ENCODE measurements at regions not wholly inside any gene's neighbourhood (a gene's known extent, or its start where the extent isn't known, plus 50 kb on each side); places are given as distances from the start of the nearest gene placed in this dataset.

DNA sequence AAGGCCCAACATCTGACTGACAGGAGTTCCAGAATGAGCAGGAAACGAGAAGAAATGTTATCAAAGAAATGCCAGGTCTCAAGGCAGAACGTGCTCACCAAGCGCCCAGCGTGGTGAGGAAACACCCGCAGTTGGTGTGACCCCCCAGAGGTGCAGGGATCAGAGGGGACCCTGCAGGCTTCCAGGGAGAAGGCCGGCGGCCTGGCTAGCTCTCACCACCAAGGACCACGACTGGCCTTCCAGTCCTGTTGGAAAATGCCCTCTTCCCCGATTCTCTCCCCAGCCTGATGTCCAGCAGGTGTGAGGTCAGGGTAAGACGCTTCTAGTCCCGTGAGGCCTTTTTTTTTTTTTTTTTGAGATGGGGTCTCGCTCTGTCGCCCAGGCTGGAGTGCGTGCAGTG is 189.1 kb downstream of the IGLL1 start:
- Histone ChIP-seq H3K4me1 (no peaks in the 10 kb centered on the region), H3K27me3 (ENCODE audit: low read depth) (no peaks in the 10 kb centered on the region), H3K4me3 (no peak overlapping the region), H3K36me3 (replicated peaks) (no peaks in the 10 kb centered on the region), H3K9me3 (no peaks in the 10 kb centered on the region)
- no peak for DNase-seq (ENCODE audit: low spot score in 2 of 2)
- in situ Hi-C loops (cut with MboI; ENCODE audit: low sequenced_read_pairs): no loop called here

GRCh38 chr22:23389271-23390071 is 190.6 kb downstream of the IGLL1 start:
- H3K27me3 ChIP-seq (ENCODE audit: low read depth): no peaks in the 10 kb centered on the region
- no peak overlapping the region for H3K4me3 ChIP-seq
- no peaks in the 10 kb centered on the region for H3K4me1 ChIP-seq
- no peaks in the 10 kb centered on the region for H3K36me3 ChIP-seq (replicated peaks)
- in situ Hi-C loops (cut with MboI; ENCODE audit: low sequenced_read_pairs): loop anchor here (5.0 kb wide), 1 partner anchor 67 kb away; no protein-coding TSS in a partner anchor
- DNase-seq (ENCODE audit: low spot score in 2 of 2): no peak
- no peaks in the 10 kb centered on the region for H3K9me3 ChIP-seq

GRCh38 chr22:23388517-23388890 is 191.6 kb downstream of the IGLL1 start:
- in situ Hi-C loops (cut with MboI; ENCODE audit: low sequenced_read_pairs): loop anchor here (5.0 kb wide), 1 partner anchor 66 kb away; no protein-coding TSS in a partner anchor
- H3K9me3 ChIP-seq: no peaks in the 10 kb centered on the region
- no peaks in the 10 kb centered on the region for H3K36me3 ChIP-seq (replicated peaks)
- no peak overlapping the region for H3K4me3 ChIP-seq
- H3K4me1 ChIP-seq: no peaks in the 10 kb centered on the region
- H3K27me3 ChIP-seq (ENCODE audit: low read depth): no peaks in the 10 kb centered on the region
- no peak for DNase-seq (ENCODE audit: low spot score in 2 of 2)

GRCh38 chr22:23387827-23388516 is 192.1 kb downstream of the IGLL1 start:
- Histone ChIP-seq H3K4me3 (no peak overlapping the region), H3K27me3 (ENCODE audit: low read depth) (no peaks in the 10 kb centered on the region), H3K4me1 (no peaks in the 10 kb centered on the region), H3K36me3 (replicated peaks) (no peaks in the 10 kb centered on the region), H3K9me3 (no peaks in the 10 kb centered on the region)
- no peak for DNase-seq (ENCODE audit: low spot score in 2 of 2)
- in situ Hi-C loops (cut with MboI; ENCODE audit: low sequenced_read_pairs): loop anchor here (5.0 kb wide), 1 partner anchor 66 kb away; no protein-coding TSS in a partner anchor

DNA sequence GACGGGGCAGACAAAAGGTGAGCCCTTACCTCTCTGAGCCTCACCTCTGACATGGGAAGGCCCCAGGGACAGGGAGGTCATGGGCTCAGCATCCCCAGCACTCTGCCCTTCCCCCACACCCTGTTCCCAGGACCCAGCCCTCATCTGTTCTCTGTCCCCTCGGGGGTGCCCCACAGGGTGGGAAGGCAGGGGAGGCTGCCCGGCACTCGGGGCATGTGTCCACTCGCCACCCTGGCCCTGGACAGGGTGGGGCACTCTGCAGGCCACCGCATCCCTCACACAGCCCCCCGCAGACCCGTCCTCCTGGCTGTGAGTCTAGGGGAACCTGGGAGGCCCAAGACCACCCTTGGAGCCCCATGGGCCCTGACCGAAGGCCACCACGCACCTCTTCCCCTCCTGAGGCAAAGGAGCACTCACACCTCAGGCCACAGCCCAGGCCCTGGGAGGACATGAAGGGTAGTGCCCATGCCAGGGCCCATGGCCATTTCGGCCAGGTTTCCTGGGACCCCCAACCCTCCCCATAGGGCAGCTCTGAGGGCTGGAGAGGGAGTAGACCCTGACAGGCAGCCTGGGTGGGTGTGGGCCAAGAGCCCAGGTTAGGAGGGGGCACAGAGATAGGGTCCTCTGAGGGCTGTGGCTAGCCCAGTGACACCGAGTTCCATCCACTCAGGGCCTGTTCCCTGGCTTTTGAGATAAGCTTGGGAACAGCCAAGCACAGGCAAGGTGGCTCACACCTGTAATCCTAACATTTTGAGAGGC is 193.1 kb downstream of the IGLL1 start:
- Histone ChIP-seq H3K4me3 (no peak overlapping the region), H3K36me3 (replicated peaks) (no peaks in the 10 kb centered on the region), H3K9me3 (no peaks in the 10 kb centered on the region), H3K4me1 (no peaks in the 10 kb centered on the region), H3K27me3 (ENCODE audit: low read depth) (no peaks in the 10 kb centered on the region)
- in situ Hi-C loops (cut with MboI; ENCODE audit: low sequenced_read_pairs): loop anchor here (5.0 kb wide), 1 partner anchor 65 kb away; no protein-coding TSS in a partner anchor
- DNase-seq (ENCODE audit: low spot score in 2 of 2): no peak

- in situ Hi-C loops (cut with MboI; ENCODE audit: low sequenced_read_pairs): loop anchor here (5.0 kb wide), 1 partner anchor 64 kb away; no protein-coding TSS in a partner anchor
- no peaks in the 10 kb centered on the region for H3K27me3 ChIP-seq (ENCODE audit: low read depth)
- H3K4me3 ChIP-seq: no peak overlapping the region
- H3K36me3 ChIP-seq (replicated peaks): no peaks in the 10 kb centered on the region
- H3K9me3 ChIP-seq: no peaks in the 10 kb centered on the region
- peak; percentile 55 to 92 for DNase-seq (ENCODE audit: low spot score in 2 of 2)
- no peaks in the 10 kb centered on the region for H3K4me1 ChIP-seq
Observed at GRCh38 chr22:23385678-23386631, 194.1 kb downstream of the IGLL1 start.

- no peaks in the 10 kb centered on the region for H3K9me3 ChIP-seq
- no peaks in the 10 kb centered on the region for H3K27me3 ChIP-seq (ENCODE audit: low read depth)
- no peak overlapping the region for H3K4me3 ChIP-seq
- DNase-seq (ENCODE audit: low spot score in 2 of 2): no peak
- in situ Hi-C loops (cut with MboI; ENCODE audit: low sequenced_read_pairs): loop anchor here (5.0 kb wide), 1 partner anchor 63 kb away; no protein-coding TSS in a partner anchor
- H3K36me3 ChIP-seq (replicated peaks): no peaks in the 10 kb centered on the region
- no peaks in the 10 kb centered on the region for H3K4me1 ChIP-seq
Observed at GRCh38 chr22:23384923-23385677, 195.0 kb downstream of the IGLL1 start.

DNA sequence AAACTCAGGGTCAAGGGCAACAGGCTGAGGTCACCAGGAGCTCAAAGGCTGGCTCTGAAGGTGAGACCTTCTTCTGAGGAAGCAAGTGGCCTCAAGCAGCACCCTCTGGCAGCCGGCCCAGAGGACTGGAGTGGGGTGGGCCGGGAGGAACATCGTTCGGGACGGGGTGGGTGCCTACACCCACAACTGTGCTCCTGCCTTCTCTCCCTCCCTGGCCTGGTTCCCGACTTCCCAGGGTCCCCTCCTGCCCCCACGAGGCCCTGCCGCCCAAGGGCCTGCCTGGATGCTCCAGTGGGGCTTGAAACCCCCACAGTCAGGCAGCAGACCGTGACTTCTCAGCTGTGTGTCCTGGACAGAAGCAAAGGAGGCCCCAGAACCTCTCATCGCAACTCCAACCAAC is 195.7 kb downstream of the IGLL1 start:
- no peak overlapping the region for H3K4me3 ChIP-seq
- no peaks in the 10 kb centered on the region for H3K27me3 ChIP-seq (ENCODE audit: low read depth)
- in situ Hi-C loops (cut with MboI; ENCODE audit: low sequenced_read_pairs): no loop called here

DNA sequence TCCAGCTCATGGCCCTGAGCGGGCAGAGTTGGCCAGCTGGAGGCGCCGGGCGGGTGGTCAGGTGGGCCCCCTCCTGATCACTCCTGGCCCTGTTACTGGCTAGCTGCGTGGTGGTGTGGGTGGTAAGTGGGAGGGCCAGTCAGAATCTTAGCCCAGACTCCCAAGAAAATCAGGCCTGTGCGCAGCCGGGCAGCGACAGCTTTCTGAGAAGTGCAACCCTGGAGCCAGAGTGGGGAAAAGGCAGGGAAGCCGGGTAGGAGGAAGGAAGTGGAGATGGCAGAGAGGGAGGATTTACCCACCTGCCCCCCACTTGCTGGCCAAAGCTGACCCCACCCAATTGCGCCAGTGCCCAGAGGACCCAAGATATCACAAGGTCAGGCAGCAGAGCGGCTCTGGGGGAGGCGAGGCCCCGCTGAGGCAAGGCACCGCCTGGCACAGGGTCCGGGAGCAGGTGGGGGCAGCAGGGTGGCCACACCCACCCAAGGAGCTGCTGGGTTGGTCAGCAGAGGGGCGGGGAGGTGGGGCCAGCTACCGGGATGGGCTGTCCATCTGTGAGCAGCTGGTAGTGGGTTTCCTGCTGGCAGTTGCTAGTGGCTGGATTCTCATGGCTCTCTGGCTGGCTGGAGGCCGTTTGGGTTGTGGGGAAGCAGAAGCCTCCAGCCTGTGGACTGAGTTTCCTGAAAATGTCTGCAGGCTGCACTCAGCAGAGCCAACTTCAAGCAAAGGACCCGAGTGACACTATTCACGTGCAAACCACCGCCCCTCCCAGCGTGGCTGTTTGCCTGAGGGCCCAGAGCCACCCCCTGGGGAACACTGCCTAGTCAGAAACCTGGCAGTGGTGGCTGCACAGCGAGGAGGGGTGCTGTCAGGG is 196.4 kb downstream of the IGLL1 start:
- H3K4me3 ChIP-seq: no peak overlapping the region
- in situ Hi-C loops (cut with MboI; ENCODE audit: low sequenced_read_pairs): no loop called here

More for the DNA sequence above, 195.7 kb downstream of the IGLL1 start:
- DNase-seq (ENCODE audit: low spot score in 2 of 2): no peak
- no peaks in the 10 kb centered on the region for H3K36me3 ChIP-seq (replicated peaks)
- H3K4me1 ChIP-seq: no peaks in the 10 kb centered on the region
- no peaks in the 10 kb centered on the region for H3K9me3 ChIP-seq

GRCh38 chr22:23382428-23383218 is 197.5 kb downstream of the IGLL1 start:
- Histone ChIP-seq H3K4me3 (no peak overlapping the region), H3K4me1 (no peaks in the 10 kb centered on the region), H3K27me3 (ENCODE audit: low read depth) (no peaks in the 10 kb centered on the region), H3K36me3 (replicated peaks) (no peaks in the 10 kb centered on the region), H3K9me3 (no peaks in the 10 kb centered on the region)
- in situ Hi-C loops (cut with MboI; ENCODE audit: low sequenced_read_pairs): no loop called here
- peak in 1 of 2 experiments; percentile 2 for DNase-seq (ENCODE audit: low spot score in 2 of 2)

More for the DNA sequence above, 196.4 kb downstream of the IGLL1 start:
- Histone ChIP-seq H3K4me1 (no peaks in the 10 kb centered on the region), H3K27me3 (ENCODE audit: low read depth) (no peaks in the 10 kb centered on the region), H3K36me3 (replicated peaks) (no peaks in the 10 kb centered on the region), H3K9me3 (no peaks in the 10 kb centered on the region)
- peak in 1 of 2 experiments; percentile 5 for DNase-seq (ENCODE audit: low spot score in 2 of 2)

All from HAP-1 (cell line).